ENCODE measurements at regions not wholly inside any gene's neighbourhood (a gene's known extent, or its start where the extent isn't known, plus 50 kb on each side); places are given as distances from the start of the nearest gene placed in this dataset.
A peak's percentile ranks its signal among the peaks of the same experiment; 100 is the strongest.

GRCh38 chr11:24311974-24312373 lies 184.9 kb upstream of the LUZP2 start:
- no peaks in the 10 kb centered on the region for H3K27me3 ChIP-seq (ENCODE audit: insufficient read depth, low read length)
- H3K36me3 Mint-ChIP-seq (ENCODE audit: low read depth, unreplicated experiment), result no peaks in the 10 kb centered on the region
- peak overlapping the region; percentile 19 for H2AFZ ChIP-seq (ENCODE audit: low read depth, low read length)
- H3K9ac ChIP-seq (ENCODE audit: low read length), result no peak overlapping the region
- FAIRE-seq (no peak), DNase-seq (ENCODE audit: low read depth) (no peak)
- TF ChIP-seq EZH2 (IDR thresholded peaks at IDR 0.05; ENCODE audit: insufficient read depth, low read length) (no peak), CTCF (IDR thresholded peaks at IDR 0.05; ENCODE audit: insufficient read depth, low read depth, low read length) (no peak)
- H3K27me3 Mint-ChIP-seq (ENCODE audit: low read depth, unreplicated experiment), result no peaks in the 10 kb centered on the region
- peaks cover 6% of the 10 kb centered on the region for H3K9me3 ChIP-seq (ENCODE audit: insufficient read depth, low read depth, low read length)
- peaks cover 10% of the 10 kb centered on the region for H3K4me1 Mint-ChIP-seq (ENCODE audit: low read depth, unreplicated experiment)
- H3K27ac ChIP-seq (ENCODE audit: low read depth, low read length), result no peak overlapping the region
- H3K4me3 Mint-ChIP-seq (ENCODE audit: unreplicated experiment), result no peak overlapping the region
- peak overlapping the region; percentile 4 for H3K27ac Mint-ChIP-seq (ENCODE audit: unreplicated experiment)
- no peaks in the 10 kb centered on the region for H4K20me1 ChIP-seq (ENCODE audit: insufficient read depth, low read length)
- no peaks in the 10 kb centered on the region for H3K36me3 ChIP-seq (ENCODE audit: insufficient read depth, low read length)
- no peaks in the 10 kb centered on the region for H3K4me1 ChIP-seq (ENCODE audit: insufficient read depth, low read length)
- H3K4me2 ChIP-seq (ENCODE audit: low read length), result peak overlapping the region; percentile 17
- peaks cover 7% of the 10 kb centered on the region for H3K9me3 Mint-ChIP-seq (ENCODE audit: unreplicated experiment)
- H3K79me2 ChIP-seq (ENCODE audit: insufficient read depth, low read length), result no peaks in the 10 kb centered on the region
- H3K4me3 ChIP-seq (ENCODE audit: insufficient read depth, low read depth, low read length), result no peak overlapping the region

- Mint-ChIP-seq H3K27ac (ENCODE audit: unreplicated experiment) (peak overlapping the region; percentile 4), H3K36me3 (ENCODE audit: low read depth, unreplicated experiment) (no peaks in the 10 kb centered on the region), H3K27me3 (ENCODE audit: low read depth, unreplicated experiment) (no peaks in the 10 kb centered on the region), H3K4me1 (ENCODE audit: low read depth, unreplicated experiment) (peaks cover 10% of the 10 kb centered on the region), H3K9me3 (ENCODE audit: unreplicated experiment) (peaks cover 7% of the 10 kb centered on the region), H3K4me3 (ENCODE audit: unreplicated experiment) (no peak overlapping the region)
- Histone ChIP-seq H3K79me2 (ENCODE audit: insufficient read depth, low read length) (no peaks in the 10 kb centered on the region), H3K27me3 (ENCODE audit: insufficient read depth, low read length) (no peaks in the 10 kb centered on the region), H2AFZ (ENCODE audit: low read depth, low read length) (peak overlapping the region; percentile 19), H3K9me3 (ENCODE audit: insufficient read depth, low read depth, low read length) (peaks cover 6% of the 10 kb centered on the region), H3K9ac (ENCODE audit: low read length) (no peak overlapping the region), H3K4me2 (ENCODE audit: low read length) (peak overlapping the region; percentile 17), H4K20me1 (ENCODE audit: insufficient read depth, low read length) (no peaks in the 10 kb centered on the region), H3K4me1 (ENCODE audit: insufficient read depth, low read length) (no peaks in the 10 kb centered on the region), H3K27ac (ENCODE audit: low read depth, low read length) (no peak overlapping the region), H3K36me3 (ENCODE audit: insufficient read depth, low read length) (no peaks in the 10 kb centered on the region), H3K4me3 (ENCODE audit: insufficient read depth, low read depth, low read length) (no peak overlapping the region)
- TF ChIP-seq EZH2 (IDR thresholded peaks at IDR 0.05; ENCODE audit: insufficient read depth, low read length) (no peak), CTCF (IDR thresholded peaks at IDR 0.05; ENCODE audit: insufficient read depth, low read depth, low read length) (no peak)
- peak; percentile 37 for DNase-seq (ENCODE audit: low read depth)
- FAIRE-seq, result peak; percentile 66
These were observed 184.2 kb upstream of the LUZP2 start for GRCh38 chr11:24312464-24313238.

GRCh38 chr11:24321229-24321628 lies 175.6 kb upstream of the LUZP2 start:
- no peak overlapping the region for H3K27ac Mint-ChIP-seq (ENCODE audit: unreplicated experiment)
- Histone ChIP-seq H3K27ac (ENCODE audit: low read depth, low read length) (no peak overlapping the region), H3K79me2 (ENCODE audit: insufficient read depth, low read length) (no peaks in the 10 kb centered on the region), H3K9ac (ENCODE audit: low read length) (no peak overlapping the region), H3K4me2 (ENCODE audit: low read length) (no peak overlapping the region), H2AFZ (ENCODE audit: low read depth, low read length) (no peak overlapping the region), H3K4me1 (ENCODE audit: insufficient read depth, low read length) (peaks cover 7% of the 10 kb centered on the region), H4K20me1 (ENCODE audit: insufficient read depth, low read length) (no peaks in the 10 kb centered on the region), H3K4me3 (ENCODE audit: insufficient read depth, low read depth, low read length) (no peak overlapping the region), H3K27me3 (ENCODE audit: insufficient read depth, low read length) (no peaks in the 10 kb centered on the region), H3K9me3 (ENCODE audit: insufficient read depth, low read depth, low read length) (no peaks in the 10 kb centered on the region), H3K36me3 (ENCODE audit: insufficient read depth, low read length) (no peaks in the 10 kb centered on the region)
- no peaks in the 10 kb centered on the region for H3K27me3 Mint-ChIP-seq (ENCODE audit: low read depth, unreplicated experiment)
- no peak for DNase-seq (ENCODE audit: low read depth)
- peaks cover 6% of the 10 kb centered on the region for H3K9me3 Mint-ChIP-seq (ENCODE audit: unreplicated experiment)
- H3K4me1 Mint-ChIP-seq (ENCODE audit: low read depth, unreplicated experiment), result peaks cover 6% of the 10 kb centered on the region
- no peak for FAIRE-seq
- no peaks in the 10 kb centered on the region for H3K36me3 Mint-ChIP-seq (ENCODE audit: low read depth, unreplicated experiment)
- H3K4me3 Mint-ChIP-seq (ENCODE audit: unreplicated experiment), result no peak overlapping the region
- no peak for TF ChIP-seq CTCF (IDR thresholded peaks at IDR 0.05; ENCODE audit: insufficient read depth, low read depth, low read length)
- no peak for TF ChIP-seq EZH2 (IDR thresholded peaks at IDR 0.05; ENCODE audit: insufficient read depth, low read length)
